ENCODE measurements at regions not wholly inside any gene's neighbourhood (a gene's known extent, or its start where the extent isn't known, plus 50 kb on each side); places are given as distances from the start of the nearest gene placed in this dataset.

GRCh38 chr7:25754333-25754732 lies 397.7 kb upstream of the NFE2L3 start:
- Histone ChIP-seq H3K36me3 (no peaks in the 10 kb centered on the region), H3K27me3 (no peaks in the 10 kb centered on the region), H3K4me3 (no peak overlapping the region), H3K4me1 (ENCODE audit: insufficient read depth) (peaks cover 5% of the 10 kb centered on the region), H3K27ac (no peak overlapping the region), H3K9me3 (no peaks in the 10 kb centered on the region)
- 46 to 59% (median 54%) methylated on average over 7 of the region's 7 CpGs for WGBS, 3 donors
- no peak for TF ChIP-seq CTCF (IDR thresholded peaks at IDR 0.05)
- no peak for TF ChIP-seq EP300 (IDR thresholded peaks at IDR 0.05)
- no peak for TF ChIP-seq POLR2A (IDR thresholded peaks at IDR 0.05)
- peak in 2 of 5 donors; percentile 21 to 58 for DNase-seq
- intact Hi-C loops (cut with DNase I): no loop called here

DNA sequence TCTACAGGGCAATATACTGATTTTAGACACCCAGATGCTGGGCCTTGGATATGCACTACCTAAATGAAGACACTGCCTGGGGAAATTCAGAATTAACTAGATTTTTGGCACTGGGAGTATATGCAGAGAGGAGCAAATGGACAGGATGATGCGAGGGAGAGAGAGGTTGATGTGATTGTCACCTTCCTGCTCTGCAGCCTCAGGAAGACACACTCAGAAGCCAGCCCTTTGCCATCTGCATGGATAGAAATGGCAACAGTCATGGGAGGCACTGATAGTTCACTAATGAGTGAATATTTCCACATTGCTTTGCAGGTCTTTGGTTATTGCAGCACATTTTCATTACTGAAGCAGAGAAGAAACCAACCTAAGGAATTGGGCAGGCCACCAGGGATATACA lies 397.2 kb upstream of the NFE2L3 start:
- no peaks in the 10 kb centered on the region for H3K27me3 ChIP-seq
- no peak for TF ChIP-seq CTCF (IDR thresholded peaks at IDR 0.05)
- TF ChIP-seq EP300 (IDR thresholded peaks at IDR 0.05): no peak
- TF ChIP-seq POLR2A (IDR thresholded peaks at IDR 0.05): no peak
- no peaks in the 10 kb centered on the region for H3K9me3 ChIP-seq
- WGBS, 3 donors: 87 to 100% (median 95%) methylated on average over 1 of the region's 1 CpG
- H3K4me3 ChIP-seq: no peak overlapping the region
- DNase-seq: no peak
- no peak overlapping the region for H3K27ac ChIP-seq
- intact Hi-C loops (cut with DNase I): no loop called here
- H3K4me1 ChIP-seq (ENCODE audit: insufficient read depth): peaks cover 5% of the 10 kb centered on the region
- H3K36me3 ChIP-seq: no peaks in the 10 kb centered on the region

GRCh38 chr7:25756601-25757000 lies 395.4 kb upstream of the NFE2L3 start:
- peaks cover 1% of the 10 kb centered on the region for H3K4me1 ChIP-seq (ENCODE audit: insufficient read depth)
- H3K9me3 ChIP-seq: no peaks in the 10 kb centered on the region
- no peak overlapping the region for H3K27ac ChIP-seq
- intact Hi-C loops (cut with DNase I): no loop called here
- TF ChIP-seq CTCF (IDR thresholded peaks at IDR 0.05): no peak
- TF ChIP-seq POLR2A (IDR thresholded peaks at IDR 0.05): no peak
- no peak for TF ChIP-seq EP300 (IDR thresholded peaks at IDR 0.05)
- H3K27me3 ChIP-seq: no peaks in the 10 kb centered on the region
- DNase-seq: no peak
- H3K36me3 ChIP-seq: no peaks in the 10 kb centered on the region
- no peak overlapping the region for H3K4me3 ChIP-seq

GRCh38 chr7:25758559-25758958 lies 393.4 kb upstream of the NFE2L3 start:
- H3K4me1 ChIP-seq (ENCODE audit: insufficient read depth): no peaks in the 10 kb centered on the region
- intact Hi-C loops (cut with DNase I): no loop called here
- H3K27ac ChIP-seq: no peak overlapping the region
- 83 to 88% (median 88%) methylated on average over 4 of the region's 4 CpGs for WGBS, 3 donors
- no peak overlapping the region for H3K4me3 ChIP-seq
- no peaks in the 10 kb centered on the region for H3K9me3 ChIP-seq
- DNase-seq: no peak
- TF ChIP-seq POLR2A (IDR thresholded peaks at IDR 0.05) (no peak), CTCF (IDR thresholded peaks at IDR 0.05) (no peak), EP300 (IDR thresholded peaks at IDR 0.05) (no peak)
- no peaks in the 10 kb centered on the region for H3K36me3 ChIP-seq
- H3K27me3 ChIP-seq: no peaks in the 10 kb centered on the region

GRCh38 chr7:25759286-25759685 lies 392.7 kb upstream of the NFE2L3 start:
- no peak overlapping the region for H3K4me3 ChIP-seq
- no peaks in the 10 kb centered on the region for H3K36me3 ChIP-seq
- H3K9me3 ChIP-seq: no peaks in the 10 kb centered on the region
- no peak overlapping the region for H3K27ac ChIP-seq
- intact Hi-C loops (cut with DNase I): no loop called here
- no peak for DNase-seq
- no peaks in the 10 kb centered on the region for H3K27me3 ChIP-seq
- H3K4me1 ChIP-seq (ENCODE audit: insufficient read depth): no peaks in the 10 kb centered on the region
- TF ChIP-seq CTCF (IDR thresholded peaks at IDR 0.05) (no peak), EP300 (IDR thresholded peaks at IDR 0.05) (no peak), POLR2A (IDR thresholded peaks at IDR 0.05) (no peak)
